SK-N-DZ (cell line): ENCODE measurements at regions not wholly inside any gene's neighbourhood (a gene's known extent, or its start where the extent isn't known, plus 50 kb on each side); places are given as distances from the start of the nearest gene placed in this dataset.

ENCODE experiments used
- DNase-seq: peaks from one replicate; pipeline ENCODE4 v3.0.0-alpha.2; 2015; ENCODE audit warnings: low spot score

DNA sequence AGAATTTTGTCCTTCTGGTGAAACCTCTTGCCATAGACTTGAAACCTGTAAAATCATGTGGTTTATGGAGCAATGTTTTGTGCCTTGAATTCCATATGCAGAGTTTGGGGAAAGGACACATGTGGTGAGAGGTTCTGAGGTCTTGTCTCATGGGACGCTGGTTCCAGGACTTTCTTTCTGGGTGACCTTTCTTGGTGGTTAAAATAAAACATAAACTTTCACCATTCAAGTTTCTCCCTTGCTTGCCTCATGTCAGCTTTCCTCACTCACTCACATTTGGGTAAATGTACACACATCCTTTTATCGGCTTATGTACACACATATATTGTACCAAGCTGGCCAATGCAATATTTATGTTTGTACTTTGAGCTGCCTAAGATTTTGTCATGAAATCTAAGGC is 144.9 kb upstream of the CELF2 start:
- DNase-seq: no peak

- no peak for DNase-seq
Observed at GRCh38 chr10:10873289-10873688, 144.4 kb upstream of the CELF2 start.

DNA sequence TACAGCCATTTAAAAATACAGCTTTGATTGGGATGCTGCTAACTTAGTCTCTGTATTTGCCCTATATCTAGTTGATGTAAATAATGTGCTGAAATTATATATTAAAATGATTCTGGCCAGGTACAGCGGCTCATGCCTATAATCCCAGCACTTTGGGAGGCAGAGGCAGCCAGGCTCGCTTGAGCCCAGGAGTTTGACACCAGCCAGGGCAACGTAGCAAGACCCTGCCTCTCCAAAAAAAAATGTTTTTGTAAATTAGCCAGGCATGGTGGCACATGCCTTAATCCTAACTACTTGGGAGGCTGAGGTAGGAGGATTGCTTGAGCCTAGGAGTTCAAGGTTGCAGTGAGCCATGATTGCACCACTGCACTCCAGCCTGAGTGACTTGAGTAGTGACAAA is 143.8 kb upstream of the CELF2 start:
- DNase-seq: no peak

- DNase-seq: peak; percentile 19
Observed at GRCh38 chr10:10878963-10879362, 138.7 kb upstream of the CELF2 start.

DNA sequence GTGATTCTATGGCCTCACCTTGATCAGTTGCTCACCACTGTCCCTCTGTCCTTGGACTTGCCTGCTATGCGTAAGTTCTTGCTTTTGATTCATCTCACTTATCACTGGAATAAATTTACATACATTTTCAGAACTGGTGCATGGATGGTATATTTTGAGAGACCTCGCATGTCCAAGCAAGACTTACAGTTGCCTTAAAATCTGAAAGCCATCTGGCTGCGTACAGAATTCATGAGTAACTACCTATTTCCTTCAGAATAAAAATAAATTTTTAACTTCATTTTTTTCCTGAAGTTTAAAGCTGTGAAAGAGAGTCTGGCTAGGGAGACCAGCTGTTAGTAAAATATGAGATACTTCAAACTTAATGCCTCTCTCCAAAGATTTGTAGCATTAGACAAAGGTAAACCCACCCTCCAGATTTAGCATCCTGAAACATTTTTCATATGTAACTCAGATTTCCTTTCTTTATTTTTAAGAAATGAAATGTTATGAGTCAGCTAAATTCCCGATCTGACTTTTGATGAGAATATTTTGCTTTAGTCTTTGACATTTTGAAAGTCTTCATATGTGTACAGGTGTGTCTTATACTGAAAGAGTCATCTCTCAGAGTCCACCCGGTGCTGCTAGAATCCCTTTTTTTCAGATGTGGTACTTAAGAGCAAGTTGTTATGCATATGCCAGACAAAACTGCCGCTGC is 136.4 kb upstream of the CELF2 start:
- no peak for DNase-seq

- DNase-seq: no peak
Observed at GRCh38 chr10:10883737-10884136, 133.9 kb upstream of the CELF2 start.

- no peak for DNase-seq
Observed at GRCh38 chr10:10886861-10887531, 130.7 kb upstream of the CELF2 start.

GRCh38 chr10:10891124-10892082 is 126.3 kb upstream of the CELF2 start:
- DNase-seq: peak; percentile 64

- DNase-seq: no peak
Observed at GRCh38 chr10:10892290-10892875, 125.3 kb upstream of the CELF2 start.

DNA sequence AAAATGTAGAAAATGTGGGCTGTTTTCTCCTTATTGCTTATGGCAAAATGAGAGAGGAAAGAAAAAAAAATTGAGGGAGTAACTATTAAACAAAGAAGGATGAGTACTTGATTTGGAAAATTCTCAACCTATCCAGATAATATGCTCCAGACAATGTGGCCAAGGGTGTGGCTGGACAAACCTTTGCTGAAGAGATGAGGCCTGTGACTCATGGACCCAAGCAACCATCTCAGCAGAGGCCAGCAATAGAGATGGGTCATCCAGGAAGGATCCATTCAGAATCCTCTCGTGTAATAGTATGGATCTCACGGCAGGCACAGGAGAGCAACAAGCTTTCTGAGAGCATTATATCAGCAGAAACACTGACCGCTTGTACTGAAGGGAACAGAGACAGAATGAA is 120.3 kb upstream of the CELF2 start:
- no peak for DNase-seq

DNA sequence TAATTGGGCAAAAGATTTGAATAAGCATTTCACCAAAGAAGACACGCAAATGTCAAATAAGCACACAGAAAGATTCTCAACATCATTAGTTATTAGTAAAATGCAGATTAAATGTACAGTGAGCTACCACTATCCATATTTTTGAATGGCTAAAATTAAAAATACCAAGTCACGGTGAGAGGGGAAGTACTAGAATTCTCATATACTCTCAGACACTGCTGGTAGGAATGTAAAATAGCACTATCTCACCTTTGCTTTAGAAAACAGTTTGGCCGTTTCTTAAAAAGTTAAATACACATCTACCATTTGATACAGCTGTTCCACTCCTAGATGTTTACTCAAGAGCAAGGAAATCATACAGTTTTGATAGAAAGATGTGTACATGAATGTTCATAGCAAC is 115.8 kb upstream of the CELF2 start:
- no peak for DNase-seq

DNA sequence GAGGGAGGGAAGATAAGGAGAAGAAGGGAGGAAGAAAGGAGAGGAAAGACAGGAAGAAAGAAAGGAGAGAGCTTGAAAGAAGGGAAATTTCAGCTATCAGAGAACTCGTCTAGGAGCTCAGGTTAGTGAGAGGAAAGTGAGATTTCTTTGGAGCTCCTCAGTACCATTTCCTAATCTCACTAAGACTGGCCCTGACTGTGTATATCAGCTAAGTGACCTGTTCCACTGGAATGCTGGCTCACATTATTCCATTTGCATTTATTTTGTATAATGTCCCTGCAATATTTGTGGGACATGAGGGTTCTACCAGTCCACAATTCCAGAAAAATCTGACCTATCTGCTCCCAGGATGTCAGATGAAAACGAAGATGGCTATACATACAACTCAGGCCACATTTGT is 114.7 kb upstream of the CELF2 start:
- no peak for DNase-seq

- no peak for DNase-seq
Observed at GRCh38 chr10:10903620-10904019, 114.1 kb upstream of the CELF2 start.

GRCh38 chr10:10910634-10911033 is 107.0 kb upstream of the CELF2 start:
- DNase-seq: no peak

- DNase-seq: no peak
Observed at GRCh38 chr10:10911035-10911434, 106.6 kb upstream of the CELF2 start.

DNA sequence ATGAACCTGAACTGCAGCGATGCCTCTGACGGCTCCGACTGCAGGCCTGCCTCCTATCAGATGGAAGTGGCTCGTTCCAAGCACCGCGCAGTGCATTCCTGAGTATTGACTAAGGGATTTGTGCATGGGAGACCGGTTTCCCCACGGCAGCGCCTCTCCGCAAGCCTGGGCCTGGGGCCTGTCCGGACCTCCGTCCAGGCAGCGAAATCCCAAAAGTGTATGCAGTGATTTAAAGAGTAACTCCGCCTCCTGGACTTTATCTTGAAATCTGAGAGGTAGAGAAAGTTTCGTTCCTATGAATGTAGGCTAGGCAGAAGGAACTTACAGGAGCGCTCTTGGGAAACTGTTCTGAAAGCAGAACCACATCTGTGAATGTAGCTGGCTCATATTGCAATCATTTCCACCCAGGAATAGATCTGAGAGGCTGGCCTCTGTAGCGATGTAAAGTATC is 106.2 kb upstream of the CELF2 start:
- peak; percentile 21 for DNase-seq

DNA sequence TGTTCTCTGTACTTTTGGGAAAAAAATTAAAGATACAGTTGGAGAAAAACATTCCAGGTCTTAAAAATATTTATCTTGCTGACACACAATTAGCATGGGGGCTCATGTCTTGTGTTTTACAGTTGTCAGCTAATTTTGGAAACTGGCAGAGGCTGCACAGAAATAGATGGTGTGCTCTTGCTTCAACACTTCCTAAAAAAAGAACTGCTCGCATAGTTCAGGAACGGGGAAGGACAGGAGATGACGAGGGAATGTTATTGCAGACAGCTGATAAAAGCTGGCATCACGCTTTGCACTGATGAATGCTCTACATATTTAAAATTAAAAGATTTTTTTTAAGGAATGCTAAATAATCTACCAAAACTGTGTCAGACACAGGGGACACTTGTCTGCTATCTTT is 103.5 kb upstream of the CELF2 start:
- DNase-seq: no peak

DNA sequence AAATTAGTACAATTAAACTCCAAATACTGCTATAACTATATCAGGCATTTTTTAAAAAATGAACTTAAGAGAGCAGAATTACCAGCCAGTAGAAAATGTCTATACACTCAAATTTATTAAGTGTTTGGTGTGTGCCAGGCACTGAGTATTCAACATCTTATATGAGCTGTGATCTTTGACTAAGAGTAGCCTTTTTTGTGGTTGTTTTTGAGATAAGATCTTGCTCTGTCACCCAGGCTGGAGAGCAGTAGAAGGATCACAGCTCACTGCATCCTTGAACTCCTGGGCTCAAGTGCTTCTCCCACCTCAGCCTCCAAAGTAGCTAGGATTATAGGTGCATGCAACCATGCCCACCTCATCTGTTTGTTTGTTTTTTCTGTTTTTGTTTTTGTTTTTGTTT is 102.5 kb upstream of the CELF2 start:
- DNase-seq: no peak

DNA sequence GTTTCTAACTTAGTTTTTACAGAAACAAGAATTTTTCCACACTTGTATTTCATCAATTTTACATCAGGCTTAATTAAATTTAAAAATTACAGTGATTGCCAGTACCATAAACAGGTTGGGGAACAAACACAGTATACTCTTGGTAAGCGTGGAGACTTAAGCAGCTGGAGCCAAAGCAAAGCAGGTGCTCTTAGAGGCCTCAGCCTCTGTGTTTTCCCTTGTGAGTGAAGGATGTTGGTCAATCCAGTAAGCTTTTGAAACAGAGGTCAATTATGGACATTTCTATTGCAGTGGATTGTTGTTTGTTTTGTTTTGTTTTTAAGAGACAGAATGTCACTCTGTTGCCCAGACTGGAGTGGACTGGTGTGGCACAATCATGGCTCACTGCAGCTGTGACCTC is 100.6 kb upstream of the CELF2 start:
- no peak for DNase-seq

GRCh38 chr10:10919976-10920375 is 97.7 kb upstream of the CELF2 start:
- no peak for DNase-seq

GRCh38 chr10:10921826-10922461 is 95.7 kb upstream of the CELF2 start:
- DNase-seq: no peak
